NT2/D1 (cell line): ENCODE measurements at regions not wholly inside any gene's neighbourhood (a gene's known extent, or its start where the extent isn't known, plus 50 kb on each side); places are given as distances from the start of the nearest gene placed in this dataset.

ENCODE experiments used
- DNase-seq: peaks from one replicate; pipeline ENCODE4 v3.0.0-alpha.2; 2011; ENCODE audit warnings: low read depth, low spot score
- H3K27me3 ChIP-seq: 2 replicates; pipeline ENCODE4 v1.6.0; 2011; ENCODE audit warnings: mild to moderate bottlenecking; ENCODE audit not compliant: insufficient read length, insufficient read depth
- H3K36me3 ChIP-seq: 2 replicates; pipeline ENCODE4 v1.6.1; 2011; ENCODE audit warnings: mild to moderate bottlenecking, low read length, mixed read lengths; ENCODE audit not compliant: insufficient read depth, insufficient read length
- H3K4me1 ChIP-seq: 2 replicates; pipeline ENCODE4 v1.5.1; 2011; ENCODE audit not compliant: insufficient read depth, insufficient read length
- H3K4me3 ChIP-seq: 2 replicates; pipeline ENCODE4 v1.5.1; 2011; ENCODE audit warnings: low read depth; ENCODE audit not compliant: insufficient read length
- H3K9ac ChIP-seq: 2 replicates; pipeline ENCODE4 v1.6.0; 2011; ENCODE audit warnings: low read depth; ENCODE audit not compliant: insufficient read length
- H3K9me3 ChIP-seq: 2 replicates; pipeline ENCODE4 v1.5.1; 2011; ENCODE audit warnings: mild to moderate bottlenecking, low read length; ENCODE audit not compliant: insufficient read depth
- SUZ12 ChIP-seq: IDR thresholded peaks from 2 replicates; pipeline ENCODE4 v1.6.1; 2011; ENCODE audit not compliant: insufficient read length, insufficient read depth; ENCODE audit errors: extremely low read depth
- YY1 ChIP-seq: IDR thresholded peaks from 2 replicates; pipeline ENCODE4 v1.6.1; 2011; ENCODE audit not compliant: insufficient read length, insufficient read depth
- ZNF274 ChIP-seq: IDR thresholded peaks from 2 replicates; pipeline ENCODE4 v1.6.1; 2011; ENCODE audit warnings: mild to moderate bottlenecking, low read depth, low read length

GRCh38 chr15:98051734-98052133 is 91.2 kb downstream of the ARRDC4 start:
- Histone ChIP-seq H3K36me3 (no peaks in the 10 kb centered on the region), H3K4me1 (no peaks in the 10 kb centered on the region), H3K9ac (no peak overlapping the region), H3K9me3 (no peaks in the 10 kb centered on the region), H3K4me3 (no peak overlapping the region), H3K27me3 (no peaks in the 10 kb centered on the region)
- DNase-seq = no peak
- TF ChIP-seq YY1 (no peak), ZNF274 (no peak), SUZ12 (no peak)

- Histone ChIP-seq H3K9ac (no peak overlapping the region), H3K4me1 (no peaks in the 10 kb centered on the region), H3K36me3 (no peaks in the 10 kb centered on the region), H3K9me3 (peaks cover 8% of the 10 kb centered on the region; the same call in 1 of the 2 replicates), H3K4me3 (no peak overlapping the region), H3K27me3 (no peaks in the 10 kb centered on the region)
- TF ChIP-seq SUZ12 (no peak), YY1 (no peak), ZNF274 (no peak)
- no peak for DNase-seq
Measured at GRCh38 chr15:98057453-98057852, 97.0 kb downstream of the ARRDC4 start.

DNA sequence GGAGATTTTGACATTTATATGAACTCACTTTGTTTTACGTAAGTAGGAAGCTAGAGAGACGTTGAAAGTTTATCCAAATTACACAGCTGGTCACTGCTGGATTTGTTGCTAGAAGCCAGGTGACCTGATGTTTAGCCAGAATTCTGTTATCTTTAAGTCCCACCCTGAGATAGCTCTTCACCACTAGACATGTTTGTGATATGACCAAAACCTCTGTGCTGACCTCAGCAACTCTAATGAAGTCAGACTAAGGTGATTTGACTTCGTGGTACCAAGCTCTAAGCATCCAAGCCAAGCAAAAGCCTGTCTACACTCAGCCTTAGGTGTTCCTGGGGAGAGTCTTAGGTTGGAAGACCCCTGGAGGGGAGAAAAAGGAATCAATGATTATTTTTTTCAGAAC is 102.4 kb downstream of the ARRDC4 start:
- TF ChIP-seq ZNF274 (no peak), SUZ12 (no peak), YY1 (no peak)
- no peak for DNase-seq

GRCh38 chr15:98063315-98063714 is 102.8 kb downstream of the ARRDC4 start:
- Histone ChIP-seq H3K27me3 (no peaks in the 10 kb centered on the region), H3K36me3 (no peaks in the 10 kb centered on the region), H3K9me3 (peaks cover 8% of the 10 kb centered on the region; the same call in 1 of the 2 replicates), H3K9ac (no peak overlapping the region), H3K4me1 (no peaks in the 10 kb centered on the region), H3K4me3 (no peak overlapping the region)
- no peak for DNase-seq
- TF ChIP-seq ZNF274 = no peak
- no peak for TF ChIP-seq SUZ12
- TF ChIP-seq YY1 = no peak

More for the DNA sequence above, 102.4 kb downstream of the ARRDC4 start:
- Histone ChIP-seq H3K4me1 (no peaks in the 10 kb centered on the region), H3K27me3 (no peaks in the 10 kb centered on the region), H3K36me3 (no peaks in the 10 kb centered on the region), H3K9me3 (peaks cover 8% of the 10 kb centered on the region; the same call in 1 of the 2 replicates), H3K9ac (no peak overlapping the region), H3K4me3 (no peak overlapping the region)

DNA sequence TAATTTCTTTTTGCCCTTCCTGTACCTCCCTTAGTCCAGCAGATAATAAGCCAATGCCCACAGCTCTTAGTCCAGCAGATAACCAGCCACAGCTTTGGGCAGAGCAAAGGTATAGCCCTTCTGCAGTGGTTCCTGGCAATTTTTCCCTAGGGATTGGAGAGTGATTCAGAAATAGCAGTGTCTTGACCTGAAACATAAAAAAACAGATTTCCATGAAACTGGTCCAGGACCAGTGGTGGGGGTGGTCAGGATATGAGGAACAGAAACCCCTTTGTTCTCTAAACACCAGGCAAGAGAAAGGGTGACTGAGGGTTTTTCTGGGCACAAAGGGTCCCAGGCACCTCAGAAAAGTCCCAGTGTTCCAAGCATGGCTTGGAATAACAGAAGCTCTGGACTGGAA is 103.4 kb downstream of the ARRDC4 start:
- Histone ChIP-seq H3K27me3 (no peaks in the 10 kb centered on the region), H3K9me3 (peaks cover 8% of the 10 kb centered on the region; the same call in 1 of the 2 replicates), H3K36me3 (no peaks in the 10 kb centered on the region), H3K4me3 (no peak overlapping the region), H3K9ac (no peak overlapping the region), H3K4me1 (no peaks in the 10 kb centered on the region)
- no peak for DNase-seq
- TF ChIP-seq YY1 (no peak), ZNF274 (no peak), SUZ12 (no peak)

DNA sequence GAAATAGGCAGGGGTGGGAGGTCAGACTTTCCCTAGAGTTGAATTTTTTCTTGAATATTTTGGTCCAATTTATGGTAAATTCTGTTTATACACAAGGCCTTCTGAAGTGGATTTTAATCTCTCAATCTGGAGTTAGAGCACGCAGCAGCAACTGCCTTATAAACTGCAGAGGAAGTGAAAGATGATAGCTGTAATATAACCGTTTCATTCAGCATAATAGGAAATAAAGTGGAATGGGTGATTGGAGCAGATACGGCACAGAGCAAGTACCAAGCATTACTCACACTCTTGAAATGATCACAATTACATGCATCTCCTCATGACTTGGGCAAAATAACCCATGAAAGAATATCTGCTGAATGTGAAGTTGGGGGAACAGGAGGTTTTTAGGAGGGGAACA is 106.8 kb downstream of the ARRDC4 start:
- no peak for TF ChIP-seq SUZ12
- TF ChIP-seq YY1 = no peak
- H3K36me3 ChIP-seq = no peaks in the 10 kb centered on the region
- no peak overlapping the region for H3K9ac ChIP-seq
- no peak for DNase-seq
- no peak overlapping the region for H3K4me3 ChIP-seq
- no peaks in the 10 kb centered on the region for H3K27me3 ChIP-seq
- H3K9me3 ChIP-seq = peaks cover 4% of the 10 kb centered on the region; the same call in 1 of the 2 replicates
- H3K4me1 ChIP-seq = no peaks in the 10 kb centered on the region

- no peak for TF ChIP-seq YY1
- no peak for TF ChIP-seq ZNF274
- TF ChIP-seq SUZ12 = no peak
- H3K9ac ChIP-seq = no peak overlapping the region
- no peaks in the 10 kb centered on the region for H3K36me3 ChIP-seq
- no peak overlapping the region for H3K4me3 ChIP-seq
- no peak for DNase-seq
- no peaks in the 10 kb centered on the region for H3K27me3 ChIP-seq
- peaks cover 4% of the 10 kb centered on the region; the same call in 1 of the 2 replicates for H3K9me3 ChIP-seq
- no peaks in the 10 kb centered on the region for H3K4me1 ChIP-seq
Measured at GRCh38 chr15:98069256-98069655, 108.8 kb downstream of the ARRDC4 start.
